H1 (cell line): ENCODE measurements at regions not wholly inside any gene's neighbourhood (a gene's known extent, or its start where the extent isn't known, plus 50 kb on each side); places are given as distances from the start of the nearest gene placed in this dataset.

ENCODE experiments used
- CTCF ChIA-PET: fragments of 300-600 bp; sonication (Branson Sonifier 250); formaldehyde crosslinking; loops from one replicate; lab custom pipeline; 2021; ENCODE audit not compliant: partially characterized antibody; lab: Charles Lee
- POLR2A ChIA-PET: fragments of 300-600 bp; sonication (Branson Sonifier 250); formaldehyde crosslinking; loops from one replicate; lab custom pipeline; 2021; ENCODE audit warnings: inconsistent platforms; ENCODE audit not compliant: partially characterized antibody; lab: Charles Lee
- DNase-seq, 2 experiments: peaks; one replicate each; pipeline versions ENCODE4 v3.0.0 to v3.0.0-alpha.2; 2010 to 2022; ENCODE audit warnings: low spot score in 2 of 2, low read depth in 1 of 2, mixed read lengths in 1 of 2
- FAIRE-seq: peaks from 2 replicates; lab custom pipeline; 2011; peaks lifted over from hg19 to GRCh38; lab: Jason Lieb, UNC
- H2AFZ ChIP-seq: 2 replicates; pipeline ENCODE4 v1.8.1; 2012; ENCODE audit warnings: low read length, inconsistent platforms
- H2AK5ac ChIP-seq: 2 replicates; pipeline ENCODE4 v1.6.1; 2013; ENCODE audit warnings: low read depth, low read length
- H2BK120ac ChIP-seq: replicated peaks from 2 replicates; pipeline ENCODE3; 2013; ENCODE audit warnings: low read depth, low read length, inconsistent platforms
- H2BK12ac ChIP-seq: 2 replicates; pipeline ENCODE4 v1.6.1; 2013; ENCODE audit warnings: low read depth, low read length
- H2BK15ac ChIP-seq: 2 replicates; pipeline ENCODE4 v1.6.1; 2013; ENCODE audit warnings: low read length
- H2BK20ac ChIP-seq: 2 replicates; pipeline ENCODE4 v1.6.1; 2013; ENCODE audit warnings: low read length
- H2BK5ac ChIP-seq: 2 replicates; pipeline ENCODE4 v1.6.1; 2013; ENCODE audit warnings: low read depth, low read length
- H3K14ac ChIP-seq: 2 replicates; pipeline ENCODE4 v1.6.1; 2013; ENCODE audit warnings: inconsistent platforms; ENCODE audit not compliant: insufficient read length
- H3K18ac ChIP-seq: 2 replicates; pipeline ENCODE4 v1.6.1; 2013; ENCODE audit warnings: low read length; ENCODE audit errors: extremely low read depth
- H3K23ac ChIP-seq: 2 replicates; pipeline ENCODE4 v1.6.1; 2013; ENCODE audit warnings: inconsistent platforms; ENCODE audit not compliant: insufficient read length
- H3K23me2 ChIP-seq: 2 replicates; pipeline ENCODE4 v1.6.1; 2013; ENCODE audit warnings: low read depth, low read length
- H3K27ac ChIP-seq: 2 replicates; pipeline ENCODE4 v1.6.1; 2011; ENCODE audit warnings: low read depth, low read length, inconsistent platforms
- H3K27me3 ChIP-seq, 4 experiments: replicated peaks in 1 of 4; 1 replicate in 1 of 4; 2 replicates in 3 of 4; pipeline versions ENCODE4 v1.6.1 to v1.8.1; 2011 to 2013; ENCODE audit warnings: low read length in 3 of 4, mild to moderate bottlenecking in 3 of 4, inconsistent platforms in 2 of 4, mixed read lengths in 2 of 4, moderate library complexity in 1 of 4; ENCODE audit not compliant: control insufficient read depth in 3 of 4, insufficient read depth in 3 of 4; ENCODE audit errors: extremely low read depth in 1 of 4
- H3K36me3 ChIP-seq, 4 experiments: 2 replicates each; pipeline versions ENCODE4 v1.6.1 to v1.8.1; 2011 to 2013; ENCODE audit warnings: mild to moderate bottlenecking in 4 of 4, low read length in 3 of 4, moderate library complexity in 2 of 4, control low read depth in 1 of 4, inconsistent platforms in 1 of 4; ENCODE audit not compliant: insufficient read depth in 4 of 4, control insufficient read depth in 2 of 4
- H3K4ac ChIP-seq: replicated peaks from 2 replicates; pipeline ENCODE3; 2013; ENCODE audit warnings: low read length, low read depth, mixed read lengths, inconsistent platforms; ENCODE audit not compliant: insufficient read length
- H3K4me1 ChIP-seq, 4 experiments: replicated peaks in 1 of 4; 1 replicate in 1 of 4; 2 replicates in 3 of 4; pipeline versions ENCODE4 v1.6.1 to v1.8.1; 2011 to 2013; ENCODE audit warnings: low read length in 3 of 4, inconsistent platforms in 2 of 4, mixed read lengths in 1 of 4; ENCODE audit not compliant: insufficient read depth in 4 of 4, control insufficient read depth in 3 of 4
- H3K4me2 ChIP-seq, 2 experiments: 2 replicates each; pipeline versions ENCODE4 v1.6.1 to v1.8.1; 2011 to 2013; ENCODE audit warnings: low read depth in 2 of 2, low read length in 2 of 2, control low read depth in 1 of 2, inconsistent platforms in 1 of 2, mild to moderate bottlenecking in 1 of 2; ENCODE audit not compliant: insufficient read depth in 1 of 2
- H3K4me3 ChIP-seq, 4 experiments: fragments of 200-600, 300-600 bp in 1 of 4; sonication (generic), shearing (Covaris generic), sonication (Bioruptor Twin) in 1 of 4; 2 replicates each; pipeline versions ENCODE4 v1.5.1 to v1.8.1; 2011 to 2016; ENCODE audit warnings: low read length in 4 of 4, low read depth in 3 of 4, control low read depth in 2 of 4, inconsistent platforms in 2 of 4, mild to moderate bottlenecking in 2 of 4, mixed read lengths in 1 of 4, moderate library complexity in 1 of 4; ENCODE audit not compliant: insufficient read depth in 2 of 4; ENCODE audit errors: extremely low read depth in 1 of 4
- H3K56ac ChIP-seq: replicated peaks from 2 replicates; pipeline ENCODE3; 2013; ENCODE audit warnings: low read depth, mild to moderate bottlenecking, mixed read lengths, low read length, inconsistent platforms; ENCODE audit not compliant: insufficient read length
- H3K79me1 ChIP-seq: 2 replicates; pipeline ENCODE4 v1.6.1; 2013; ENCODE audit warnings: low read depth, low read length, control low read depth
- H3K79me2 ChIP-seq, 2 experiments: 2 replicates each; pipeline versions ENCODE4 v1.6.1 to v1.8.1; 2012 to 2013; ENCODE audit warnings: low read length in 2 of 2, mild to moderate bottlenecking in 2 of 2, inconsistent platforms in 1 of 2; ENCODE audit not compliant: insufficient read depth in 2 of 2, control insufficient read depth in 1 of 2
- H3K9ac ChIP-seq, 4 experiments: replicated peaks in 1 of 4; 1 replicate in 1 of 4; 2 replicates in 3 of 4; pipeline versions ENCODE4 v1.6.1 to v1.8.1; 2011 to 2013; ENCODE audit warnings: low read depth in 3 of 4, low read length in 3 of 4, control low read depth in 2 of 4, mild to moderate bottlenecking in 2 of 4, moderate library complexity in 2 of 4, inconsistent platforms in 1 of 4; ENCODE audit errors: extremely low read depth in 1 of 4
- H3K9me3 ChIP-seq, 2 experiments: 2 replicates each; pipeline versions ENCODE4 v1.6.1 to v1.8.1; 2012 to 2013; ENCODE audit warnings: mild to moderate bottlenecking in 2 of 2, moderate library complexity in 2 of 2, control low read depth in 1 of 2, inconsistent platforms in 1 of 2, low read depth in 1 of 2, low read length in 1 of 2, mixed read lengths in 1 of 2; ENCODE audit not compliant: insufficient read depth in 2 of 2
- H4K20me1 ChIP-seq, 2 experiments: replicated peaks in 1 of 2; 2 replicates each; pipeline versions ENCODE3 to v1.8.1; 2011 to 2013; ENCODE audit warnings: inconsistent platforms in 2 of 2, low read length in 2 of 2, mild to moderate bottlenecking in 1 of 2; ENCODE audit not compliant: insufficient read depth in 2 of 2, control insufficient read depth in 1 of 2
- H4K5ac ChIP-seq: 2 replicates; pipeline ENCODE4 v1.6.1; 2013; ENCODE audit warnings: low read length, low read depth, mixed read lengths, inconsistent platforms; ENCODE audit not compliant: insufficient read length
- H4K8ac ChIP-seq: 2 replicates; pipeline ENCODE4 v1.8.0; 2013; ENCODE audit warnings: mild to moderate bottlenecking, moderate library complexity, low read length, inconsistent platforms; ENCODE audit not compliant: insufficient read depth; ENCODE audit errors: extremely low read depth
- H4K91ac ChIP-seq: replicated peaks from 2 replicates; pipeline ENCODE3; 2013; ENCODE audit warnings: low read length, mixed read lengths, inconsistent platforms; ENCODE audit not compliant: insufficient read length
- USF2 ChIP-seq: IDR thresholded peaks from 2 replicates; pipeline ENCODE4 v1.6.1; 2011; ENCODE audit warnings: low read length, improper control_type of control experiment
- WGBS, 2 experiments: shearing (Covaris generic) in 1 of 2; methylation state at CpG; one replicate each; pipeline versions ENCODE4 v1.1.6 to v1.1.7; 2013 to 2015; ENCODE audit warnings: low lambda C conversion rate in 2 of 2, mixed read lengths in 2 of 2, inconsistent platforms in 1 of 2, low coverage in 1 of 2, missing lambda C conversion rate in 1 of 2; ENCODE audit not compliant: insufficient replicate concordance in 2 of 2, insufficient coverage in 1 of 2, insufficient read length in 1 of 2; ENCODE audit errors: extremely low coverage in 1 of 2, missing lambda C conversion rate in 1 of 2; 5-methylcytosine and 5-hydroxymethylcytosine counted together

- Histone ChIP-seq H2BK5ac (no peak overlapping the region), H3K23ac (no peak overlapping the region), H3K4ac (no peak overlapping the region), H4K5ac (no peak overlapping the region), H3K18ac (no peak overlapping the region), H3K4me2 (no peak overlapping the region), H3K79me2 (no peaks in the 10 kb centered on the region), H2AK5ac (no peak overlapping the region), H2BK12ac (no peak overlapping the region), H2BK15ac (no peak overlapping the region), H3K56ac (no peak overlapping the region), H4K8ac (no peak overlapping the region), H3K79me1 (no peaks in the 10 kb centered on the region), H3K9me3 (no peaks in the 10 kb centered on the region), H3K4me1 (no peaks in the 10 kb centered on the region), H3K4me3 (no peak overlapping the region), H2BK20ac (no peak overlapping the region), H3K9ac (no peak overlapping the region), H2AFZ (no peak overlapping the region), H3K14ac (no peak overlapping the region), H2BK120ac (no peak overlapping the region), H3K23me2 (no peaks in the 10 kb centered on the region), H3K36me3 (no peaks in the 10 kb centered on the region), H4K20me1 (no peaks in the 10 kb centered on the region), H3K27ac (no peak overlapping the region), H4K91ac (no peak overlapping the region), H3K27me3 (no peaks in the 10 kb centered on the region; a peak in 1 of 7 replicates)
- no peak for DNase-seq
- FAIRE-seq = no peak
- ChIA-PET POLR2A (no interaction called here), CTCF (no interaction called here)
- no peak for TF ChIP-seq USF2
- WGBS, 2 experiments = 74% methylated on average over 4 of the region's 4 CpGs; no CpG with 5 or more reads in 1 of the 2 experiments
Measured at GRCh38 chr1:87759421-87760087, 430.9 kb downstream of the LMO4 start.
